HG02798 (cell line): ENCODE measurements at regions not wholly inside any gene's neighbourhood (a gene's known extent, or its start where the extent isn't known, plus 50 kb on each side); places are given as distances from the start of the nearest gene placed in this dataset.

Source experiments
- ATAC-seq: cut with Tn5 transposase; IDR thresholded peaks from one replicate; pipeline ENCODE4 v1.9.1; 2021; ENCODE audit warnings: mild to moderate bottlenecking; ENCODE audit not compliant: unreplicated experiment, poor library complexity

- no peak for ATAC-seq
These were observed 82.4 kb upstream of the SMYD2 start for GRCh38 chr1:214198571-214198970.

- no peak for ATAC-seq
These were observed 81.4 kb upstream of the SMYD2 start for GRCh38 chr1:214199585-214199984.

- no peak for ATAC-seq
These were observed 78.0 kb upstream of the SMYD2 start for GRCh38 chr1:214202992-214203391.

GRCh38 chr1:214205053-214205452 lies 75.9 kb upstream of the SMYD2 start:
- no peak for ATAC-seq

GRCh38 chr1:214208460-214208859 lies 72.5 kb upstream of the SMYD2 start:
- no peak for ATAC-seq

- ATAC-seq: no peak
These were observed 71.6 kb upstream of the SMYD2 start for GRCh38 chr1:214209260-214209808.

DNA sequence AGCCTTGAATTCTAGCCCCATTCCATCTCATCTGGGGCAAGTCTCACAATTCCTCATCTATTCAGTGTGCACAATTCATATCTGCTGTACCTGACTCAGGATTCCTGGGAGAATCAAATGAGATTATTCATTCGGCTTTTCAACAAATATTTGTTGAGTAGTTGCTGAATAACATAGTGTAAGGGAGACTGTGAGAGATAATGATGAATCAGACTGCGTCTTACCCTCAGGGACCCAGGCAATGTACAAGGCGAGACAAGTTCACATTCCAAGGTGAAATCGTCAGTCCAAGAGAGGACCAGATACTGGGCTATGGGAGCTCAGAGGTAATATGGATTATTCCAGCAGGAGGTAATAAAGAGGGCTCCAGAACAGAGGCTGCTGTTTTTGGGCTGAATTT lies 67.8 kb upstream of the SMYD2 start:
- no peak for ATAC-seq

DNA sequence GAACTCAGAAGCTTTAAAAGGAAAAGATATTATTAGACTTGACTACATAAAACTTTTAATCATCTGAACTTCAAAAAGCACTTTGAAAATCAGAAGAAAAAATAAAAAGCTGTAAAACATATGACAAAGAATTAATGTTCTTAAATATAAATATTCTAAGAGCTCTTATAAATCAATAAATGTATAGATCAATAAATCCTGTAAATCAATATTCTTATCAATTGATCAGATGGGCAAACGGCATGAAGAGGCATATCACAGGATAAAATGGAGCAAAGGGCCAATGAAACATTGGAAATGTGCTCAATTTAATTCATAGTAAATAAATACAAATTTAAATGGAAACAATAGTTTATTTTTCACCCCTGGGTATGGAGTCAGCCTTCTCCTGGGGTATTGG lies 66.1 kb upstream of the SMYD2 start:
- no peak for ATAC-seq

DNA sequence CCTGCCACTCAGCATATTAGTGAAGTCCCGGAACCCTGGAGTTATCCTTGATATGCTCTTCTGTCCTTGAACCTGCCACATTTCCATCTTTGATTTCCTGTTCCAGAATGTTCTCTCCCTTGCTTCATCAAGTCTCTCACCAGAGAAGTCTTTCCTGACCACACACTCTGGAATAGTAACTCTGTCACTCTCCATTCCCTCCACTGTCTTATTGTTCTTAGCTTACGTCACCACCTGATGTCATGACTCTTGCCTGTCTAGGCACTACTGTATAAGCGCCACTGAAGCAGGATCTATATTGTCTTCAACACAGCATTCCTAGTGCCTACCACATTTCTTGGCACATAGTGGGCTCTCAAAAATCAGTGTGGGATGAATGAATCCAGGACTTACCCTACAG lies 65.4 kb upstream of the SMYD2 start:
- no peak for ATAC-seq

DNA sequence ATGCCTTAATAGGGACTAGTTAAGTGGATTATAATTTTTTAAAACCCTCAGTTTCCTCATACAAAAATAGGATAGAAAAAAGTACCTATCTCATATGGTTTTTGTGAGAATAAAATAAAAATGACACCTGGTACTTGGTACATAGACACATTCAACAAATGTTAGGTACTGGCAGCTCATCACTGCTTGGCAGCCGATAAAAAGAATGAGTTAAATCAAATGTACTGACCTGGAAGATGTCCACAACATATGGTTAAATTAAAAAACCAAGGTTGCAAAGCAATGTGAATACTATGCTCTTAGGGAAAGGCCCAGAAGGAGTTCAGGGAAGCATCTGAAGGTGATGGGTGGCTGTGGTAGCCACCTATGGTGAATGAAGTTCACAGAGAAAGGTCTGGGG lies 64.9 kb upstream of the SMYD2 start:
- ATAC-seq: no peak

DNA sequence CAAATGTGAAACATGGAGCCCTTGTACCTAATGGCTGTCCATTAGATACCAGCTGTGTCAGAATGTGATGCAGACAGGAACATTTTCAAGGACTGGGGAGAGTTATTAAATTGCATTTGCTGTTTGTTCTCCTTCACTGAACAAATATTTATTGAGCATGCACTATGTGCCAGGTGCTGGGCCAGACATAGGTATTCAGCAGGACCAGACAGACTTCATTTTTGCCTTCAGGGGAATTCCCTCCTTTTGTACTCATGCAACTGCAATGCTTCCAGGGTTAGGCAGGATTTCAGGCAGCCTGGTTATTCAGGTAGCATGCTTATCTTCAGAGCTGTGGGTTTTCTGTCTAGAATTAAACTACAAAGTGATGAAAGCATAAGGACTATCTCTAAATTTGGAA lies 64.2 kb upstream of the SMYD2 start:
- ATAC-seq: no peak

GRCh38 chr1:214219902-214220301 lies 61.1 kb upstream of the SMYD2 start:
- ATAC-seq: no peak

- ATAC-seq: no peak
These were observed 60.1 kb upstream of the SMYD2 start for GRCh38 chr1:214220891-214221290.

DNA sequence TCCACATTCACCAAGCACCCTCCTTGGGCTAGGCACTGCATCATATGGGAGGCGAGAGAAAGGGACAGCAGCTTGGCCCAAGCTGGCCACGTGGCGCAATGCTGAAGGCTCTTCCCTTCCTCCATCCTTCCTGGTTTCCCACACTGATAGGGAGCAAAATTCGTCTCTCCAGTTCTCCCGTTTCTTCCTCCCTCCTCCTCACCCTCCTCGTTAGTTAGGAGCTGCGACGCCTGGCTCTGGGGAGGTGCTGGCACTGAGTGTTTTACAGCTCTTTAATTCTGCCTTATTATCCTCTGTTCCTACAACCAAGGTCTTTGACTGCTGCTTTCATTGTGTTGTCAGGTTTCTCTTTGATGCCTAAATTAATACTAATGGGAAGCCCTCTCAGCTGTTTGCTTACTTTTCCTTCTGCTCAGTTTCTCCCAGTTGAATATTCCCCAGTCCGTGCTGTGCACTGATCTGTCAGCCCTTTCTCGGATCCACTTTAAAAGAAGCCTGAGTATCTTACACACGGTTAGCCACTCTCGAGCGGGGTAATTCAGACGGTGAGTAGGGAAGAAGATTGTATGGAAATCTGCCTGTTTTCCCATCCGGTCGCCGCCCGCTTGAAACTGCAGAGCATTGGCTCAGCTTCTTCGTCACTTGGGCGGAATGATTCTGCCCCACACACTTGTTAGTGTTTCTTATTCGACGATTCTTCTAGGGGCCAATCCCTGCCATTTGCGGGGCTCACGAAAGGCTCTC lies 56.2 kb upstream of the SMYD2 start:
- ATAC-seq: no peak

DNA sequence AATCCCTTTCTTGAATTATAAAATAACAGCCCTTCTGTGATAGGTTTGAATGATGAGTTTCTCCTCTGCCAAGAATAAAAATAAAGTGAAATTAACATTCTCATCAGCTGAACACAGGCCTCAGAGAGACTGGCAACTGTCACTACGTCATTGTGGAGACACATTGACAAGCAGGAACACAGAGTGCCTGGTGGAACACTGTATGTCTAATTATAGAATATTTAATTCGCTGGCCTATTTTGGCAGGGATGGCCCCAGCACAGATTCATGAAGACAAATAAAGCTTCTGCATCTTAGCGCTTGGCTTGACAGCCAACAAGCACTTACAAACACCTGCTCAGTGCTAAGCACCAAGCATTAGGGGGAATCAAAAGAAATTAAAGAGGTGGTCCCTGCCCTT lies 52.0 kb upstream of the SMYD2 start:
- ATAC-seq: no peak

- ATAC-seq: no peak
These were observed 51.2 kb upstream of the SMYD2 start for GRCh38 chr1:214229736-214230135.
